ENCODE measurements at regions not wholly inside any gene's neighbourhood (a gene's known extent, or its start where the extent isn't known, plus 50 kb on each side); places are given as distances from the start of the nearest gene placed in this dataset.

- H4K20me1 ChIP-seq (ENCODE audit: insufficient read depth, low read length): no peaks in the 10 kb centered on the region
Observed at GRCh38 chr6:139529420-139529819, 155.0 kb upstream of the CITED2 start.

GRCh38 chr6:139528471-139528870 is 154.0 kb upstream of the CITED2 start:
- Histone ChIP-seq H3K4me2 (ENCODE audit: low read length) (no peak overlapping the region), H3K4me1 (ENCODE audit: insufficient read depth, low read length, severe bottlenecking) (no peaks in the 10 kb centered on the region), H3K4me3 (ENCODE audit: low read depth, low read length, poor library complexity, severe bottlenecking) (no peak overlapping the region), H3K36me3 (ENCODE audit: insufficient read depth, low read length) (no peaks in the 10 kb centered on the region), H3F3A (ENCODE audit: insufficient read depth, low read length) (no peaks in the 10 kb centered on the region), H3K9me3 (ENCODE audit: low read length) (no peaks in the 10 kb centered on the region), H3K27ac (ENCODE audit: low read depth, low read length, poor library complexity, severe bottlenecking) (no peak overlapping the region), H2AFZ (ENCODE audit: low read length) (no peak overlapping the region), H4K20me1 (ENCODE audit: insufficient read depth, low read length) (no peaks in the 10 kb centered on the region), H3K27me3 (ENCODE audit: insufficient read depth, low read length) (no peaks in the 10 kb centered on the region), H3K79me2 (ENCODE audit: insufficient read depth, low read length) (no peaks in the 10 kb centered on the region), H3K9me2 (ENCODE audit: low read depth, low read length) (no peaks in the 10 kb centered on the region), H3K9ac (ENCODE audit: low read length) (no peak overlapping the region)
- TF ChIP-seq CTCF (IDR thresholded peaks at IDR 0.05; ENCODE audit: low read length): no peak
- no peak for TF ChIP-seq EZH2 (IDR thresholded peaks at IDR 0.05; ENCODE audit: borderline replicate concordance, low read length)

More at GRCh38 chr6:139529420-139529819, 155.0 kb upstream of the CITED2 start:
- no peak overlapping the region for H3K27ac ChIP-seq (ENCODE audit: low read depth, low read length, poor library complexity, severe bottlenecking)
- no peaks in the 10 kb centered on the region for H3K27me3 ChIP-seq (ENCODE audit: insufficient read depth, low read length)
- H3K79me2 ChIP-seq (ENCODE audit: insufficient read depth, low read length): no peaks in the 10 kb centered on the region
- H3K4me1 ChIP-seq (ENCODE audit: insufficient read depth, low read length, severe bottlenecking): no peaks in the 10 kb centered on the region
- H2AFZ ChIP-seq (ENCODE audit: low read length): no peak overlapping the region
- H3F3A ChIP-seq (ENCODE audit: insufficient read depth, low read length): no peaks in the 10 kb centered on the region
- no peaks in the 10 kb centered on the region for H3K36me3 ChIP-seq (ENCODE audit: insufficient read depth, low read length)
- H3K9me2 ChIP-seq (ENCODE audit: low read depth, low read length): no peaks in the 10 kb centered on the region
- no peak overlapping the region for H3K4me2 ChIP-seq (ENCODE audit: low read length)
- no peak overlapping the region for H3K4me3 ChIP-seq (ENCODE audit: low read depth, low read length, poor library complexity, severe bottlenecking)
- no peak for TF ChIP-seq EZH2 (IDR thresholded peaks at IDR 0.05; ENCODE audit: borderline replicate concordance, low read length)
- no peak for TF ChIP-seq CTCF (IDR thresholded peaks at IDR 0.05; ENCODE audit: low read length)
- H3K9ac ChIP-seq (ENCODE audit: low read length): no peak overlapping the region
- H3K9me3 ChIP-seq (ENCODE audit: low read length): no peaks in the 10 kb centered on the region

GRCh38 chr6:139525415-139525814 is 151.0 kb upstream of the CITED2 start:
- H3K36me3 ChIP-seq (ENCODE audit: insufficient read depth, low read length): no peaks in the 10 kb centered on the region
- H3K27me3 ChIP-seq (ENCODE audit: insufficient read depth, low read length): no peaks in the 10 kb centered on the region
- no peaks in the 10 kb centered on the region for H3K9me3 ChIP-seq (ENCODE audit: low read length)
- no peaks in the 10 kb centered on the region for H3K4me1 ChIP-seq (ENCODE audit: insufficient read depth, low read length, severe bottlenecking)
- no peaks in the 10 kb centered on the region for H4K20me1 ChIP-seq (ENCODE audit: insufficient read depth, low read length)
- H3K4me3 ChIP-seq (ENCODE audit: low read depth, low read length, poor library complexity, severe bottlenecking): no peak overlapping the region
- no peak overlapping the region for H3K27ac ChIP-seq (ENCODE audit: low read depth, low read length, poor library complexity, severe bottlenecking)
- no peak overlapping the region for H2AFZ ChIP-seq (ENCODE audit: low read length)
- H3F3A ChIP-seq (ENCODE audit: insufficient read depth, low read length): no peaks in the 10 kb centered on the region
- no peak overlapping the region for H3K9ac ChIP-seq (ENCODE audit: low read length)
- no peaks in the 10 kb centered on the region for H3K79me2 ChIP-seq (ENCODE audit: insufficient read depth, low read length)
- no peaks in the 10 kb centered on the region for H3K9me2 ChIP-seq (ENCODE audit: low read depth, low read length)
- TF ChIP-seq CTCF (IDR thresholded peaks at IDR 0.05; ENCODE audit: low read length): no peak
- TF ChIP-seq EZH2 (IDR thresholded peaks at IDR 0.05; ENCODE audit: borderline replicate concordance, low read length): no peak
- H3K4me2 ChIP-seq (ENCODE audit: low read length): no peak overlapping the region
